K562 (cell line): ENCODE measurements at regions not wholly inside any gene's neighbourhood (a gene's known extent, or its start where the extent isn't known, plus 50 kb on each side); places are given as distances from the start of the nearest gene placed in this dataset.
A peak's percentile ranks its signal among the peaks of the same experiment; 100 is the strongest.

Experiments used
- ATAC-seq: fragments of 200-7000 bp; cut with Tn5 transposase; 3 replicates; pipeline ENCODE4 v1.9.1; 2020; ENCODE audit warnings: moderate library complexity
- BruUV-seq: library from RNA; stranded (reverse); fragments of 400-500 nt; replicated peaks from 2 replicates; lab custom pipeline; 2021; lab: Mats Ljungman, UMichigan
- CTCF ChIA-PET: fragments of 300-600 bp; formaldehyde crosslinking; extraction: SDS; loops from one replicate; lab custom pipeline; 2021; ENCODE audit warnings: low intra/inter-chr PET ratio; lab: Yijun Ruan, JAX
- POLR2A ChIA-PET: fragments of 300-600, 350-650 bp; sonication (Branson Sonifier 250); formaldehyde crosslinking; extraction: SDS; loops from one replicate; lab custom pipeline; 2021; ENCODE audit warnings: antibody characterized with exemption, inconsistent platforms; lab: Yijun Ruan, JAX
- DNase-seq, 4 experiments: peaks; one replicate each; pipeline versions ENCODE4 v3.0.0 to v3.0.0-alpha.2; 2011 to 2018; ENCODE audit warnings: low spot score in 3 of 4, mixed read lengths in 3 of 4; ENCODE audit errors: extremely low read depth in 1 of 4
- FAIRE-seq: peaks from 2 replicates; lab custom pipeline; 2011; peaks lifted over from hg19 to GRCh38; lab: Jason Lieb, UNC
- H2AFZ ChIP-seq: 2 replicates; pipeline ENCODE4 v1.6.0; 2011; ENCODE audit warnings: low read depth, low read length, control low read depth, inconsistent platforms
- H3K27ac ChIP-seq: fragments of 200-600 bp; 3 replicates; pipeline ENCODE4 v1.8.0; 2011; ENCODE audit warnings: low read depth, mild to moderate bottlenecking, control low read depth, inconsistent platforms, low read length, moderate library complexity, mixed read lengths; ENCODE audit errors: extremely low read depth
- H3K27me3 ChIP-seq, 2 experiments: fragments of 300-600 bp in 1 of 2; 2 replicates in 1 of 2; 3 replicates in 1 of 2; pipeline versions ENCODE4 v1.6.0 to v1.8.0; 2011; ENCODE audit warnings: inconsistent platforms in 2 of 2, low read length in 2 of 2, mild to moderate bottlenecking in 1 of 2, mixed read lengths in 1 of 2, moderate library complexity in 1 of 2; ENCODE audit not compliant: control insufficient read depth in 2 of 2, insufficient read depth in 2 of 2
- H3K36me3 ChIP-seq: fragments of 300-600 bp; 3 replicates; pipeline ENCODE4 v1.8.0; 2011; ENCODE audit warnings: mild to moderate bottlenecking, low read length, inconsistent platforms; ENCODE audit not compliant: control insufficient read depth, insufficient read depth
- H3K4me1 ChIP-seq, 2 experiments: fragments of 200-600 bp in 1 of 2; replicated peaks in 1 of 2; 2 replicates in 1 of 2; 3 replicates in 1 of 2; pipeline versions ENCODE4 v1.5.1 to v1.8.0; 2011; ENCODE audit warnings: inconsistent platforms in 2 of 2, low read length in 2 of 2, mild to moderate bottlenecking in 1 of 2, mixed read lengths in 1 of 2, moderate library complexity in 1 of 2; ENCODE audit not compliant: control insufficient read depth in 2 of 2, insufficient read depth in 2 of 2
- H3K4me2 ChIP-seq: 2 replicates; pipeline ENCODE4 v1.6.1; 2011; ENCODE audit warnings: low read length, control low read depth, inconsistent platforms, mixed read lengths; ENCODE audit not compliant: insufficient read depth
- H3K4me3 ChIP-seq: fragments of 200-600 bp; sonication (generic), shearing (Covaris generic); 2 replicates; pipeline ENCODE4 v1.5.1; 2016; ENCODE audit warnings: control low read depth, inconsistent platforms
- H3K79me2 ChIP-seq: fragments of 200-600 bp; 3 replicates; pipeline ENCODE4 v1.8.0; 2011; ENCODE audit warnings: low read length, inconsistent platforms; ENCODE audit not compliant: control insufficient read depth, insufficient read depth
- H3K9ac ChIP-seq, 2 experiments: 2 replicates each; pipeline versions ENCODE4 v1.6.0 to v1.6.1; 2011; ENCODE audit warnings: low read depth in 2 of 2, low read length in 2 of 2, control low read depth in 1 of 2, inconsistent platforms in 1 of 2, mild to moderate bottlenecking in 1 of 2, mixed read lengths in 1 of 2; ENCODE audit not compliant: insufficient read depth in 1 of 2
- H3K9me1 ChIP-seq: one replicate; pipeline ENCODE4 v1.6.0; 2011; ENCODE audit warnings: inconsistent platforms, mild to moderate bottlenecking, low read length, moderate library complexity; ENCODE audit not compliant: control insufficient read depth, insufficient read depth
- H3K9me3 ChIP-seq: replicated peaks from 2 replicates; pipeline ENCODE4 v1.5.1; 2011; ENCODE audit warnings: low read depth, low read length, inconsistent platforms; ENCODE audit not compliant: control insufficient read depth, insufficient read depth
- H4K20me1 ChIP-seq: replicated peaks from 2 replicates; pipeline ENCODE4 v1.6.1; 2011; ENCODE audit warnings: low read length, inconsistent platforms, mixed read lengths; ENCODE audit not compliant: control insufficient read depth, insufficient read depth
- CBX3 ChIP-seq, 2 experiments: IDR thresholded peaks; 1 replicate in 1 of 2; 2 replicates in 1 of 2; pipeline ENCODE4 v1.6.1; 2012; ENCODE audit warnings: inconsistent platforms in 2 of 2, low read length in 2 of 2, borderline replicate concordance in 1 of 2, control low read depth in 1 of 2
- RAD21 ChIP-seq, 2 experiments: fragments of 250-450 bp in 1 of 2; fragments of 450-650 bp in 1 of 2; sonication (Bioruptor Pico) in 1 of 2; formaldehyde crosslinking in 1 of 2; IDR thresholded peaks in 1 of 2; conservative IDR thresholded peaks in 1 of 2; 2 replicates each; pipeline versions ENCODE4 v1.4.0 to v1.8.0; 2020 to 2022; ENCODE audit warnings: mild to moderate bottlenecking in 2 of 2, moderate library complexity in 1 of 2
- SMC3 ChIP-seq: conservative IDR thresholded peaks from 2 replicates; pipeline ENCODE4 v1.6.1; 2011; ENCODE audit warnings: low read depth, low read length, improper control_type of control experiment; ENCODE audit not compliant: insufficient read depth
- XRCC3 ChIP-seq: fragments of 450-650 bp; IDR thresholded peaks from 2 replicates; pipeline ENCODE4 v1.6.1; 2017; ENCODE audit warnings: mild to moderate bottlenecking, moderate library complexity
- ZFP36 ChIP-seq: fragments of 150-350 bp; IDR thresholded peaks from 2 replicates; pipeline ENCODE4 v1.6.1; 2018; ENCODE audit warnings: low read length, low read depth; ENCODE audit not compliant: partially characterized antibody
- WGBS: fragments of 100-300 bp; shearing (Covaris generic); methylation state at CpG from one replicate; pipeline ENCODE4 v1.1.6; 2016; ENCODE audit warnings: low coverage, mixed read lengths; ENCODE audit not compliant: insufficient coverage; ENCODE audit errors: missing lambda C conversion rate; 5-methylcytosine and 5-hydroxymethylcytosine counted together
- in situ Hi-C: fragments of 300-500 bp; cut with MboI; formaldehyde crosslinking; loops from 4 replicates; pipeline ENCODE4 v1.15.0; 2018; ENCODE audit warnings: inconsistent platforms, mixed read lengths
- intact Hi-C: fragments of 100-400 bp; cut with micrococcal nuclease; formaldehyde crosslinking; loops from 2 replicates; pipeline ENCODE4 v1.14.2; 2022
- TF ChIP-seq, protein P1 (sequence below), 2 experiments: fragments of 450-650 bp; formaldehyde crosslinking in 1 of 2; IDR thresholded peaks; 2 replicates each; pipeline versions ENCODE4 v1.4.0 to v1.6.1; 2014 to 2020; ENCODE audit warnings: mild to moderate bottlenecking in 2 of 2, borderline replicate concordance in 1 of 2, low read depth in 1 of 2
- TF ChIP-seq, protein P2 (sequence below), 3 experiments: IDR thresholded peaks in 2 of 3; conservative IDR thresholded peaks in 1 of 3; 2 replicates each; pipeline ENCODE4 v1.5.1; 2011 to 2012; ENCODE audit warnings: low read length in 3 of 3, mild to moderate bottlenecking in 3 of 3, control low read depth in 2 of 3, improper control_type of control experiment in 1 of 3, inconsistent platforms in 1 of 3, low read depth in 1 of 3, mixed read lengths in 1 of 3, moderate library complexity in 1 of 3; ENCODE audit not compliant: insufficient read depth in 2 of 3

DNA sequence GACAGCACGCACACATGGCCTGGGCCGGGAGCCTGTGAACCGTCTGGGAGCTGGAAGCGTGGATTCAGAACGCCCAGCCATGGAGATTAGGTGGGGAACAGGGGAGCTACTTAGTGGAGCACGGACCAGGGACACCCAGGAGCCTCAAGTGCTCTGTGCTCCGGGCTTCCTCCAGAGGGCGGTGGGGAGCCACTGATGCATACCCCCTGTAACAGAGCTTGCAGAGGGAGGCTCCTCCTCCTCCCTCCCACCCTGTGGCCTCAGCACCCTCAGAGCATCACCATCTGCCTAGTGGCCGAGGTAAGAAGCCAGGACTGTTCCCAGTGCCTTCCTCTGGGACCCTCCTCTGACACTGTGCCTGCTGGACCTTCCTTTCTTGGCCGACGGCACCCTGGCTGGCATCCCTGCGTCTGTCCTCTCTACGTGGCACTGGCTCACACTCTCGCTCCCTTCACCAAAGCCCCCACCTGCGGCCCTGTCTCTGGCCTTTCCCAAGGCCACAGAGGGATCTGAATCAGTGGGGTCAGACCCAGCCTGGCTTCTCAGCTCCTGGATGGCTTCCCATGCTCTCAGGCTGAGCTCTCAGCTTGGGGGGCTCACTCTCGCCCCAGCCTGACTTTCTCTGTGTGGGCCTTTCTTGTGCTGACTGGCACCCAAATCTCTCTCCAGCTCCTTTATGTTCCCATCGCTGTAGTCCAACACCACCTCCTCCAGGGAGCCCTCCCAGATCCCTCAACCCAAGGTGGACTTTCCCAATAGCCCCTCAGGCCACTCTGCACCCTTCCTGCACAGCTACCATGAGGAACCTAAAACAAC, 780.9 kb downstream of the BRD1 start:
- Histone ChIP-seq H3K9me1 (no peaks in the 10 kb centered on the region), H3K79me2 (no peaks in the 10 kb centered on the region), H3K27me3 (peaks cover 2 to 28% of the 10 kb centered on the region in 2 experiments; a peak in 3 of 5 replicates), H3K9ac (no peak overlapping the region), H3K27ac (no peak overlapping the region), H2AFZ (no peak overlapping the region), H4K20me1 (no peaks in the 10 kb centered on the region), H3K9me3 (no peaks in the 10 kb centered on the region)
- POLR2A ChIA-PET, result interaction anchor here (0.5 to 1.2 kb wide), 2 partner anchors 34 to 258 kb away, joined by 3 to 4 read pairs; no protein-coding TSS in a partner anchor
- ATAC-seq, result peak; percentile 95
- no peak for FAIRE-seq
- TF ChIP-seq CBX3 (IDR thresholded peaks at IDR 0.05; ENCODE audit: borderline replicate concordance in 1 of 2, low read length in 2 of 2), result no peak
- peak; percentile 70 for TF ChIP-seq SMC3
- peak; percentile 26 to 60; a peak in 3 of 4 replicates for TF ChIP-seq RAD21 (CRISPR knock-in tag; conservative IDR thresholded peaks at IDR 0.05 in 1 of 2, IDR thresholded peaks at IDR 0.05 in 1 of 2)
- TF ChIP-seq, protein P1, sequence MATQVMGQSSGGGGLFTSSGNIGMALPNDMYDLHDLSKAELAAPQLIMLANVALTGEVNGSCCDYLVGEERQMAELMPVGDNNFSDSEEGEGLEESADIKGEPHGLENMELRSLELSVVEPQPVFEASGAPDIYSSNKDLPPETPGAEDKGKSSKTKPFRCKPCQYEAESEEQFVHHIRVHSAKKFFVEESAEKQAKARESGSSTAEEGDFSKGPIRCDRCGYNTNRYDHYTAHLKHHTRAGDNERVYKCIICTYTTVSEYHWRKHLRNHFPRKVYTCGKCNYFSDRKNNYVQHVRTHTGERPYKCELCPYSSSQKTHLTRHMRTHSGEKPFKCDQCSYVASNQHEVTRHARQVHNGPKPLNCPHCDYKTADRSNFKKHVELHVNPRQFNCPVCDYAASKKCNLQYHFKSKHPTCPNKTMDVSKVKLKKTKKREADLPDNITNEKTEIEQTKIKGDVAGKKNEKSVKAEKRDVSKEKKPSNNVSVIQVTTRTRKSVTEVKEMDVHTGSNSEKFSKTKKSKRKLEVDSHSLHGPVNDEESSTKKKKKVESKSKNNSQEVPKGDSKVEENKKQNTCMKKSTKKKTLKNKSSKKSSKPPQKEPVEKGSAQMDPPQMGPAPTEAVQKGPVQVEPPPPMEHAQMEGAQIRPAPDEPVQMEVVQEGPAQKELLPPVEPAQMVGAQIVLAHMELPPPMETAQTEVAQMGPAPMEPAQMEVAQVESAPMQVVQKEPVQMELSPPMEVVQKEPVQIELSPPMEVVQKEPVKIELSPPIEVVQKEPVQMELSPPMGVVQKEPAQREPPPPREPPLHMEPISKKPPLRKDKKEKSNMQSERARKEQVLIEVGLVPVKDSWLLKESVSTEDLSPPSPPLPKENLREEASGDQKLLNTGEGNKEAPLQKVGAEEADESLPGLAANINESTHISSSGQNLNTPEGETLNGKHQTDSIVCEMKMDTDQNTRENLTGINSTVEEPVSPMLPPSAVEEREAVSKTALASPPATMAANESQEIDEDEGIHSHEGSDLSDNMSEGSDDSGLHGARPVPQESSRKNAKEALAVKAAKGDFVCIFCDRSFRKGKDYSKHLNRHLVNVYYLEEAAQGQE (IDR thresholded peaks at IDR 0.05; ENCODE audit: borderline replicate concordance), result peak; percentile 56; the same call in 1 of the 2 replicates
- TF ChIP-seq, protein P1 (CRISPR knock-in tag; IDR thresholded peaks at IDR 0.05; ENCODE audit: low read depth), result no peak
- TF ChIP-seq XRCC3, result no peak
- TF ChIP-seq, protein P2, sequence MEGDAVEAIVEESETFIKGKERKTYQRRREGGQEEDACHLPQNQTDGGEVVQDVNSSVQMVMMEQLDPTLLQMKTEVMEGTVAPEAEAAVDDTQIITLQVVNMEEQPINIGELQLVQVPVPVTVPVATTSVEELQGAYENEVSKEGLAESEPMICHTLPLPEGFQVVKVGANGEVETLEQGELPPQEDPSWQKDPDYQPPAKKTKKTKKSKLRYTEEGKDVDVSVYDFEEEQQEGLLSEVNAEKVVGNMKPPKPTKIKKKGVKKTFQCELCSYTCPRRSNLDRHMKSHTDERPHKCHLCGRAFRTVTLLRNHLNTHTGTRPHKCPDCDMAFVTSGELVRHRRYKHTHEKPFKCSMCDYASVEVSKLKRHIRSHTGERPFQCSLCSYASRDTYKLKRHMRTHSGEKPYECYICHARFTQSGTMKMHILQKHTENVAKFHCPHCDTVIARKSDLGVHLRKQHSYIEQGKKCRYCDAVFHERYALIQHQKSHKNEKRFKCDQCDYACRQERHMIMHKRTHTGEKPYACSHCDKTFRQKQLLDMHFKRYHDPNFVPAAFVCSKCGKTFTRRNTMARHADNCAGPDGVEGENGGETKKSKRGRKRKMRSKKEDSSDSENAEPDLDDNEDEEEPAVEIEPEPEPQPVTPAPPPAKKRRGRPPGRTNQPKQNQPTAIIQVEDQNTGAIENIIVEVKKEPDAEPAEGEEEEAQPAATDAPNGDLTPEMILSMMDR (IDR thresholded peaks at IDR 0.05 in 2 of 3, conservative IDR thresholded peaks at IDR 0.05 in 1 of 3; ENCODE audit: insufficient read depth in 2 of 3, low read depth in 1 of 3, low read length in 3 of 3), result peak; percentile 59 to 60 (median 59); a peak in 5 of 6 replicates
- peak; percentile 58 for TF ChIP-seq ZFP36
- TF ChIP-seq, all 486 proteins: peak for 5
- in situ Hi-C loops, result loop anchor here (25.0 kb wide), 1 partner anchor 266 kb away; no protein-coding TSS in a partner anchor
- Histone ChIP-seq H3K4me3 (no peak overlapping the region), H3K36me3 (no peaks in the 10 kb centered on the region), H3K4me2 (no peak overlapping the region), H3K4me1 (peaks cover 0 to 2% of the 10 kb centered on the region in 2 experiments; a peak in 1 of 5 replicates)
- DNase-seq, result peak; percentile 47 to 69 (median 64)
- CTCF ChIA-PET, result no interaction called here
- intact Hi-C loops, result loop anchor here (1.0 to 10.0 kb wide), 2 partner anchors 259 to 678 kb away; no protein-coding TSS in a partner anchor
- BruUV-seq, result no TSS peak
- WGBS, result 6% methylated on average over 15 of the region's 17 CpGs
